DOHH2 (cell line): ENCODE measurements at regions not wholly inside any gene's neighbourhood (a gene's known extent, or its start where the extent isn't known, plus 50 kb on each side); places are given as distances from the start of the nearest gene placed in this dataset.

Source experiments
- H3F3A ChIP-seq: fragments of 200-600 bp; sonication (generic), shearing (Covaris generic); 2 replicates; pipeline ENCODE4 v1.6.0; 2016; ENCODE audit warnings: antibody characterized with exemption, mild to moderate bottlenecking; ENCODE audit not compliant: control insufficient read depth, insufficient read depth
- H3K27ac ChIP-seq: fragments of 200-600 bp; sonication (generic); 2 replicates; pipeline ENCODE4 v1.5.1; 2014; ENCODE audit warnings: low read depth, mild to moderate bottlenecking, low read length, moderate library complexity
- H3K27me3 ChIP-seq: fragments of 200-600 bp; sonication (generic); 2 replicates; pipeline ENCODE4 v1.6.1; 2014; ENCODE audit warnings: mild to moderate bottlenecking, low read length, mixed read lengths; ENCODE audit not compliant: control insufficient read depth
- H3K36me3 ChIP-seq: fragments of 200-600 bp; sonication (generic); 2 replicates; pipeline ENCODE4 v1.6.1; 2014; ENCODE audit warnings: mild to moderate bottlenecking, low read length, moderate library complexity, mixed read lengths; ENCODE audit not compliant: control insufficient read depth
- H3K4me1 ChIP-seq: fragments of 200-600 bp; sonication (generic); 2 replicates; pipeline ENCODE4 v1.6.1; 2014; ENCODE audit warnings: mild to moderate bottlenecking, low read length, mixed read lengths; ENCODE audit not compliant: control insufficient read depth
- H3K4me2 ChIP-seq: fragments of 200-600 bp; sonication (generic); 2 replicates; pipeline ENCODE4 v1.6.0; 2014; ENCODE audit warnings: mild to moderate bottlenecking, low read length, moderate library complexity
- H3K4me3 ChIP-seq: fragments of 200-600 bp; sonication (generic); 2 replicates; pipeline ENCODE4 v1.5.1; 2014; ENCODE audit warnings: mild to moderate bottlenecking, low read length, mixed read lengths
- H3K79me2 ChIP-seq: fragments of 200-600 bp; sonication (generic); 2 replicates; pipeline ENCODE4 v1.6.1; 2014; ENCODE audit warnings: mild to moderate bottlenecking, low read length, mixed read lengths; ENCODE audit not compliant: control insufficient read depth
- H3K9me2 ChIP-seq: fragments of 200-600 bp; sonication (generic); replicated peaks from 2 replicates; pipeline ENCODE4 v1.6.1; 2014; ENCODE audit warnings: mild to moderate bottlenecking, low read length, mixed read lengths; ENCODE audit not compliant: control insufficient read depth
- H3K9me3 ChIP-seq: fragments of 200-600 bp; sonication (generic); 2 replicates; pipeline ENCODE4 v1.6.1; 2014; ENCODE audit warnings: antibody characterized with exemption, low read length, mixed read lengths; ENCODE audit not compliant: control insufficient read depth, insufficient read depth
- H4K20me1 ChIP-seq: fragments of 200-600 bp; sonication (generic); 2 replicates; pipeline ENCODE4 v1.6.0; 2014; ENCODE audit warnings: low read depth, mild to moderate bottlenecking, antibody characterized with exemption, low read length, moderate library complexity; ENCODE audit not compliant: control insufficient read depth, insufficient read depth
- CTCF ChIP-seq: fragments of 200-600 bp; sonication (generic); IDR thresholded peaks from one replicate; pipeline ENCODE4 v1.5.1; 2014; ENCODE audit warnings: antibody characterized with exemption, mild to moderate bottlenecking, low read depth, low read length; ENCODE audit not compliant: poor library complexity, severe bottlenecking
- EZH2phosphoT487 ChIP-seq: fragments of 200-600 bp; sonication (generic); IDR thresholded peaks from 2 replicates; pipeline ENCODE4 v1.6.1; 2017; ENCODE audit warnings: borderline replicate concordance, mild to moderate bottlenecking, antibody characterized with exemption, low read length, moderate library complexity, mixed read lengths

DNA sequence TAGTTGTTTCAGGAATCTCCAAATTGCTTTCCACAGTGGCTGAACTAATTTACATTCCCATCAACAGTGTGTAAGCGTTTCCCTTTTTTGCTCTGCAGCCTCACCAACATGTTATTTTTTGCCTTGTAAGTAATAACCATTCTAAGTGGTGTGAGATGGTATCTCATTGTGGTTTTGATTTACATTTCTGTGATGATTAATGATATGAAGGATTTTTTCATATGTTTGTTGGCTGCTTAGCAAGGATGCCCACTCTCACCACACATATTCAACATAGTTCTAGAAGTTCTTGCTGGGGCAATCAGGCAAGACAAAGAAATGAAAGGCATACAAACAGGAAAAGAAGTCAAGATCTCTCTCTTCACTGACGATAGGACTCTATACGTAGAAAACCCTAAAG is 472.4 kb downstream of the ZNF674 start:
- Histone ChIP-seq H3K9me2 (no peaks in the 10 kb centered on the region), H3F3A (no peaks in the 10 kb centered on the region), H3K27ac (no peak overlapping the region), H3K36me3 (no peaks in the 10 kb centered on the region), H3K4me3 (no peak overlapping the region), H3K4me1 (no peaks in the 10 kb centered on the region), H3K4me2 (no peak overlapping the region), H3K9me3 (no peaks in the 10 kb centered on the region), H3K27me3 (no peaks in the 10 kb centered on the region), H3K79me2 (no peaks in the 10 kb centered on the region), H4K20me1 (no peaks in the 10 kb centered on the region)
- TF ChIP-seq EZH2phosphoT487: no peak
- TF ChIP-seq CTCF: no peak

GRCh38 chrX:46072372-46072771 is 472.8 kb downstream of the ZNF674 start:
- Histone ChIP-seq H3K36me3 (no peaks in the 10 kb centered on the region), H3K27me3 (no peaks in the 10 kb centered on the region), H3K27ac (no peak overlapping the region), H3K9me3 (no peaks in the 10 kb centered on the region), H3K9me2 (no peaks in the 10 kb centered on the region), H3K4me2 (no peak overlapping the region), H3K4me1 (no peaks in the 10 kb centered on the region), H4K20me1 (no peaks in the 10 kb centered on the region), H3F3A (no peaks in the 10 kb centered on the region), H3K4me3 (no peak overlapping the region), H3K79me2 (no peaks in the 10 kb centered on the region)
- TF ChIP-seq CTCF (no peak), EZH2phosphoT487 (no peak)

GRCh38 chrX:46070421-46070820 is 474.8 kb downstream of the ZNF674 start:
- TF ChIP-seq EZH2phosphoT487 (no peak), CTCF (no peak)
- H3K4me3 ChIP-seq: no peak overlapping the region
- no peaks in the 10 kb centered on the region for H3K79me2 ChIP-seq
- H3K9me3 ChIP-seq: no peaks in the 10 kb centered on the region
- H3K27me3 ChIP-seq: no peaks in the 10 kb centered on the region
- H3K4me2 ChIP-seq: no peak overlapping the region
- no peaks in the 10 kb centered on the region for H3K9me2 ChIP-seq
- no peaks in the 10 kb centered on the region for H3K4me1 ChIP-seq
- H3K36me3 ChIP-seq: no peaks in the 10 kb centered on the region
- H3F3A ChIP-seq: no peaks in the 10 kb centered on the region
- H4K20me1 ChIP-seq: no peaks in the 10 kb centered on the region
- no peak overlapping the region for H3K27ac ChIP-seq

- H4K20me1 ChIP-seq: no peaks in the 10 kb centered on the region
- no peaks in the 10 kb centered on the region for H3K9me3 ChIP-seq
- H3K9me2 ChIP-seq: no peaks in the 10 kb centered on the region
- no peak overlapping the region for H3K4me2 ChIP-seq
- H3F3A ChIP-seq: no peaks in the 10 kb centered on the region
- H3K79me2 ChIP-seq: no peaks in the 10 kb centered on the region
- no peaks in the 10 kb centered on the region for H3K4me1 ChIP-seq
- TF ChIP-seq CTCF: no peak
- TF ChIP-seq EZH2phosphoT487: no peak
- no peaks in the 10 kb centered on the region for H3K27me3 ChIP-seq
- H3K4me3 ChIP-seq: no peak overlapping the region
- no peaks in the 10 kb centered on the region for H3K36me3 ChIP-seq
- no peak overlapping the region for H3K27ac ChIP-seq
These were observed 485.9 kb downstream of the ZNF674 start for GRCh38 chrX:46059316-46059715.
